Uterus (tissue), 3 donors: ENCODE measurements at regions not wholly inside any gene's neighbourhood (a gene's known extent, or its start where the extent isn't known, plus 50 kb on each side); places are given as distances from the start of the nearest gene placed in this dataset.

Experiments
- DNase-seq, 2 donors: peaks; one replicate each; pipeline ENCODE4 v3.0.0-alpha.2; 2019 to 2020
- H3K27ac ChIP-seq, 2 donors: fragments of 200-600 bp; sonication (generic); 1 replicate in 1 of 2; 2 replicates in 1 of 2; pipeline ENCODE4 v1.5.1; 2016 to 2018
- H3K27me3 ChIP-seq, 2 donors: fragments of 200-600 bp; sonication (generic); one replicate each; pipeline ENCODE4 v1.5.1; 2018 to 2019; ENCODE audit warnings: control low read depth in 1 of 2
- H3K36me3 ChIP-seq, 2 donors: fragments of 200-600 bp; sonication (generic); one replicate each; pipeline ENCODE4 v1.5.1; 2019; ENCODE audit warnings: control low read depth in 1 of 2
- H3K4me1 ChIP-seq, 2 donors: fragments of 200-600 bp; sonication (generic); one replicate each; pipeline ENCODE4 v1.5.1; 2018 to 2019; ENCODE audit warnings: control low read depth in 1 of 2
- H3K4me3 ChIP-seq, 2 donors: fragments of 200-600 bp; sonication (generic); 1 replicate in 1 of 2; 2 replicates in 1 of 2; pipeline ENCODE4 v1.5.1; 2018 to 2019; ENCODE audit warnings: mild to moderate bottlenecking in 1 of 2
- H3K9me3 ChIP-seq, 2 donors: fragments of 200-600 bp; sonication (generic); one replicate each; pipeline ENCODE4 v1.5.1; 2019; ENCODE audit warnings: control low read depth in 1 of 2
- CTCF ChIP-seq, 4 experiments: fragments of 200-600 bp in 2 of 4; fragments of 450-650 bp in 2 of 4; sonication (generic) in 2 of 4; IDR thresholded peaks; one replicate each; pipeline ENCODE4 v1.5.1; 2016 to 2019; ENCODE audit warnings: antibody characterized with exemption in 4 of 4, mild to moderate bottlenecking in 2 of 4, moderate library complexity in 1 of 4
- POLR2A ChIP-seq, 2 donors: fragments of 450-650 bp; IDR thresholded peaks; one replicate each; pipeline ENCODE4 v1.6.1; 2016; ENCODE audit warnings: antibody characterized with exemption in 2 of 2, mild to moderate bottlenecking in 1 of 2, moderate library complexity in 1 of 2
- intact Hi-C: fragments of 100-400 bp; cut with DNase I; formaldehyde crosslinking; loops from one replicate; pipeline ENCODE4 v1.15.1; 2023; ENCODE audit warnings: low total_unique reads
- donor health status: DM: yes; HTN: yes; CAD: no.

- H3K36me3 ChIP-seq, result no peaks in the 10 kb centered on the region
- H3K27ac ChIP-seq, result no peak overlapping the region
- H3K4me3 ChIP-seq, result no peak overlapping the region
- TF ChIP-seq POLR2A (IDR thresholded peaks at IDR 0.05) (no peak), CTCF (IDR thresholded peaks at IDR 0.05) (no peak)
- no peaks in the 10 kb centered on the region for H3K27me3 ChIP-seq
- no peaks in the 10 kb centered on the region for H3K4me1 ChIP-seq
- intact Hi-C loops, result no loop called here
- DNase-seq, result no peak
- no peaks in the 10 kb centered on the region for H3K9me3 ChIP-seq
Measured at GRCh38 chr16:10333321-10334032, 52.4 kb upstream of the ATF7IP2 start.

- Histone ChIP-seq H3K36me3 (no peaks in the 10 kb centered on the region), H3K4me3 (no peak overlapping the region), H3K27ac (no peak overlapping the region), H3K9me3 (no peaks in the 10 kb centered on the region), H3K27me3 (no peaks in the 10 kb centered on the region), H3K4me1 (no peaks in the 10 kb centered on the region)
- no peak for TF ChIP-seq CTCF (IDR thresholded peaks at IDR 0.05)
- TF ChIP-seq POLR2A (IDR thresholded peaks at IDR 0.05), result no peak
- no peak for DNase-seq
- intact Hi-C loops, result no loop called here
Measured at GRCh38 chr16:10335681-10336080, 50.2 kb upstream of the ATF7IP2 start.
